HK-2 (cell line): ENCODE measurements at regions not wholly inside any gene's neighbourhood (a gene's known extent, or its start where the extent isn't known, plus 50 kb on each side); places are given as distances from the start of the nearest gene placed in this dataset.

Source experiments
- DNase-seq: peaks from one replicate; pipeline ENCODE4 v3.0.0-alpha.2; 2018; ENCODE audit not compliant: unreplicated experiment

GRCh38 chr21:35850029-35850428 is 210.3 kb downstream of the SETD4 start:
- no peak for DNase-seq

- DNase-seq = no peak
These were observed 211.2 kb downstream of the SETD4 start for GRCh38 chr21:35849144-35849543.

- no peak for DNase-seq
These were observed 216.2 kb downstream of the SETD4 start for GRCh38 chr21:35843911-35844667.

GRCh38 chr21:35840949-35841348 is 219.4 kb downstream of the SETD4 start:
- no peak for DNase-seq

- peak; percentile 10 for DNase-seq
These were observed 220.0 kb downstream of the SETD4 start for GRCh38 chr21:35840197-35840799.

- no peak for DNase-seq
These were observed 221.2 kb downstream of the SETD4 start for GRCh38 chr21:35838987-35839763.

GRCh38 chr21:35838350-35838749 is 222.0 kb downstream of the SETD4 start:
- no peak for DNase-seq

GRCh38 chr21:35833991-35834390 is 226.3 kb downstream of the SETD4 start:
- DNase-seq = no peak

- no peak for DNase-seq
These were observed 226.9 kb downstream of the SETD4 start for GRCh38 chr21:35833388-35833787.

GRCh38 chr21:35831230-35831629 is 229.1 kb downstream of the SETD4 start:
- DNase-seq = no peak

- no peak for DNase-seq
These were observed 231.3 kb downstream of the SETD4 start for GRCh38 chr21:35829067-35829466.

GRCh38 chr21:35828161-35828560 is 232.2 kb downstream of the SETD4 start:
- DNase-seq = no peak

GRCh38 chr21:35827004-35827403 is 233.3 kb downstream of the SETD4 start:
- DNase-seq = no peak

- no peak for DNase-seq
These were observed 234.7 kb downstream of the SETD4 start for GRCh38 chr21:35825370-35826353.

GRCh38 chr21:35824136-35824535 is 236.2 kb downstream of the SETD4 start:
- no peak for DNase-seq

- no peak for DNase-seq
These were observed 241.2 kb downstream of the SETD4 start for GRCh38 chr21:35819134-35819533.

- DNase-seq = no peak
These were observed 241.7 kb downstream of the SETD4 start for GRCh38 chr21:35818597-35818996.

- DNase-seq = no peak
These were observed 245.3 kb downstream of the SETD4 start for GRCh38 chr21:35814858-35815619.

- no peak for DNase-seq
These were observed 247.6 kb downstream of the SETD4 start for GRCh38 chr21:35812679-35813078.

- no peak for DNase-seq
These were observed 249.0 kb downstream of the SETD4 start for GRCh38 chr21:35811191-35811806.
